HG02981 (cell line): ENCODE measurements at regions not wholly inside any gene's neighbourhood (a gene's known extent, or its start where the extent isn't known, plus 50 kb on each side); places are given as distances from the start of the nearest gene placed in this dataset.

Source experiments
- ATAC-seq: cut with Tn5 transposase; IDR thresholded peaks from one replicate; pipeline ENCODE4 v1.9.1; 2021; ENCODE audit warnings: mild to moderate bottlenecking, moderate library complexity; ENCODE audit not compliant: unreplicated experiment

GRCh38 chr5:147036691-147037245 is 158.2 kb upstream of the PPP2R2B start:
- ATAC-seq = no peak

GRCh38 chr5:147037515-147038205 is 159.1 kb upstream of the PPP2R2B start:
- ATAC-seq = no peak

DNA sequence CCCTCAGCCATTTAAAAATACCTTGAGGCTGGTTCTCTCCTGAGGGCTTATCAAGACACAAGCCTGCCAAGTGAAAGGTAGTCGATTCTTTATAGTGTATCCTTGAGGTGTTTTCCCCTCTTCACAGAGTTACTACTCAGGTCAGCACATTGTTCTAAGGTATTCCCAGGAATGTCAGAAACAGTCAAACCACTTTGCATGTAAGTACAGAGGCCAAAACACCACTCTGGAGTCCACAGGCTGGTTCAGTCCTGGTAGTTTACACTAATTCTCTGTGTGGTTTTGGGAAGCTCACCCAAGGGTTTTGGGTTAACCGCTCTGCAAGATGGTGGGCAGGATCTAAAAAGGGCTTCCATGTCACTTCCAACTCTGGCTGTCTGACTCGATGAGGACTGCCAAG is 162.3 kb upstream of the PPP2R2B start:
- ATAC-seq = no peak

DNA sequence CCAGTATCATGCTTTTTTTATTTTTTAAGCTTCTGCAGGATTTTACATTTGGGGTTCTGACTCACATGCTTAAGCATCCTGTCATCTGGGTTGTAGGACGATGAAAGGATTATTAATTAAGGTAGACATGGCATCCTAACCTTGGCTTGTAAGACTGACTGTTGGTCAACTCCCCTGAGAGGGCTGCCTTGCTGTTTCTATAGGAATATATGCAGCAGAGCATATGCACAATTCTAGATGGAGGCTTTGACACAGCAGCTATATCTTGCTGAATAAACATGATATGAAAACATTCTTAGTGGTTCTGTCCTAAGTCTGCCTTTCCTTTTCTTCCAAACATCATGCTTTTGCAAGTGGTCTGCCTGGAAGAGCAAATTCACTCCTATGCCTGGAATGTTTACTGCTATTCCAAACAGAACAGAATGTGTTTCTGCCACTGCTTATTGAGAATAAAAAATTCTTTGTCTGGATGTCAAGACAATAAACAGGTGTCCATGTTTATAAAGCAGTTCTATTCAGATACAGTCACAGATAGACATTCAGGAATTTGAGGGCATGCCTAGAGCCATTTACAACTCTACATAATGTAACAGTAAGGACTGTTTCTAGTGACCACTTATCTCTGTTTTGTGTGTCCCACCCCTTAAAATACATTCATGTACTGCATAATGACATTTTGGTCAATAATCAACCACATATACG is 166.2 kb upstream of the PPP2R2B start:
- ATAC-seq = no peak

DNA sequence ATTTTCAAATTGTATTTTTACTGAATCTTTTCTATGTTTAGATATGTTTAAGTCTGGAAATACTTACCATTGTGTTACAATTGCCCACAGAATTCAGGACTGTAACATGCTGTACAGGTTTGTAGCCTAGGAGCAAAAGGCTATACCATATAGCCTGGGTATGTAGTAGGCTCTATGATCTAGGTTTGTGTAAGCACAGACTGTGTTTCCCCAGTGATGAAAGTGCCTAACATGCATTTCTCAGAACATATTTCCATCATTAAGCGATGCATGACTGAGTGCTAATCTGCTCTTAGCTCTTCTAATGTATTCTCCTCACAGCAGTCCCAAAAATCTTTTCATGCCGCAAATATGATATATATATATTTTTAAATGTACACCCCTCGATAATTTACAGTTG is 166.7 kb upstream of the PPP2R2B start:
- no peak for ATAC-seq

DNA sequence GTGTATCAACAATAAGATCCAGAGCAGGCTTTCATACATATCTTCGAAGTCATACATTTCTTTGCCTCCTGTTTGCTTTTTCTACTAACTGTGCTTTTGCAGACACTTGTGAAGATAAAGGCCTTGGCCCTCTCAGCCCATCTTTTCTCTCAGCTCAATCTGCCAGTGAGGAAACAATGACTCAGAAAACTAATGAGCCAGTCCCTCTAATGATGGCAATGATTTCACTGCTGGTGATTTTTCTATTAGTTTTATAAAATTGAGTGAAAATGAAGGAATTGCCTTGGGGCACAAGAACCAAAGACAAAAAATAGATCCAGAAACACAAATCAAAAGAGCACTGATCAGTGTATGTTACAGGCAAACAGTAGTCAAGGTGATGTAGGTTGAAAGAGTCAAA is 167.7 kb upstream of the PPP2R2B start:
- ATAC-seq = no peak

GRCh38 chr5:147046894-147047293 is 168.3 kb upstream of the PPP2R2B start:
- no peak for ATAC-seq

DNA sequence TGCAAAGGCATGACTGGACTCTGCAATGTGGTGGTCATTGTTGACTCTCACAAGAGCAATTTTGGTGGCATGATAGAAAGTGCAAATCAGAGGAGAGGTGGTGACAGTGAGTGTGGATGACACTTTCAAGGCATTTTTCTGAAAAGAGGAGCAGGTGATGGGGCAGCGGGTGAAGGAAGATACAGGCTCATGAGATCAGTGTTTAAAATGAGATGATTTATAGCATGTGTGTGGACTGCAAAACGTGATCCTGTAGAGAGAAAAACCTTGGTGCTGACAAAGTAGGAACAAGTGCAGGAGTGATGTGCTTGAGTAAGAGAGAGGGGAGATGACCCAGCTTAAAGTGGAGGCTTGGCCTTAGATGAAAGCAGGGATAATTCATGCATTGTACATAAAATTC is 171.2 kb upstream of the PPP2R2B start:
- no peak for ATAC-seq

- no peak for ATAC-seq
These were observed 171.6 kb upstream of the PPP2R2B start for GRCh38 chr5:147050172-147050571.

DNA sequence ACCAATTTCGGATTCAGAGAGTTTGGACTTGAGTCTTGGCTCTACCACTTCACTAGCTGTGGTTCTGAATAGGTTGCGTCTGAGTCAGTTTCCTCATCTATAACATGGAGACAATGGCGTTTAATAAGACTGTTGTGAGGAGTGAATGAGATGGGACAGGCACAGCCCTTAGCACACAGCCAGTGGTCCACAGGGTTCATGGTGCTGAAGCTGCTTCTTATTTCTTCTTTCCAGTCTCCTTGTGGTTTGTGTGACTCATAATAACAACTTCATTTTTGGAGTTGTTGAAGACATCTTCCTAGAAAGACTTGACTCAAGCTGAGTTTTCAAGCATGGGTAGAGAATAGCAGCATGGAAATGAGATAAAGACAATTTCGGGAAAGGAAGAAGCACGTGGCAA is 172.6 kb upstream of the PPP2R2B start:
- ATAC-seq = no peak

DNA sequence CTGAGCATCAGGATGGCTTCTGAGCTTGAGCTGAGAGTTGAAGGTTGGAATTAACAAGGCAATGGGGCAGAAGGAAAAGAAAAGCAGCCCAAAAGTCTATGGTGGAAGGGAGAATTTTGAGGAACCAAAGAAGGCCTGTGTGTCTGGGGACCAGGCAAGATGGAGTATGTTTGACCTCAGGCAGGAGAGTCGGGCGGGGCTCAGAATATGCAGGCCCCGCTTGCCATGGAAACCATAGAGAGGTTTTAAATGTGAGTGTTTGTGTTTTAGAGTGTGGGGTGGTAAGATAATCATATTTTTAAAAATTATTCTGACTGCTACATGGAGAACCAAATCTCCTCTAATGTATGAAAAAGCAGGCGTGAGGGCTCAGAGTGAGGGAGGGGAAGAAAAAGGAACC is 174.0 kb upstream of the PPP2R2B start:
- no peak for ATAC-seq

GRCh38 chr5:147055089-147055826 is 176.7 kb upstream of the PPP2R2B start:
- no peak for ATAC-seq

DNA sequence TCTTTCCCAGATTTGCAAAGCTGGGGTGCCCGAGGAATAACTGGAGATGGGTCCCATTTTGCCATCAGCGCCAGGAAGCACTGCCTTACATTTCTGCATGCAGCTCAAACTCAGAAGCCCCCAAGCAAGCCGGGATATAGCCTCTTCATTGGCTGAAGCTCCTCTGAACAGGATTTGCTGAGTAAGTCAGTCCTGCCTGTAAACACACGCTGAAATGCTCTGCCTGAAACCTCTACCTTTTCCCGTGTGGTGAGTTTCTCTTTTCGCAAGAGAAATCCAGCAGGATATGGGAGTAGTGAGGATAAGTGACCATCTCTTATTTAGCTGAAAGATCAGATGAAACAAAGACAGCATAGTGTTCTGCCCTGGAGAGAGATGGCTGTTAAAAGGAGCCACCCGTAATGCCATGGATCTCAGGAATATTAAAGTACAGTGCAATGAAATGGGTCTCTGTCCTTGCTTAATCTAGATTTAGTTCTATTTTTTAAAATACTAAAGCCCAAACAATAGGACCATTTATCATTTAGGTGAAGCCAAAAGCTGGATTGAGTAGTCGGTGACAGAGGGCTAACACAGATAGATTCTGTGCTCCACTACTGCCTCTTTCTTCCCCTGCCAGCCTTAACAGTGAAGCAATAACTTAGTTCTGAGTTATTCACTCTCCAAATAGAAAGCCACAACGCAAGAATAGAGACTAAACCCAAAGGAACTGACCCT is 177.5 kb upstream of the PPP2R2B start:
- no peak for ATAC-seq

DNA sequence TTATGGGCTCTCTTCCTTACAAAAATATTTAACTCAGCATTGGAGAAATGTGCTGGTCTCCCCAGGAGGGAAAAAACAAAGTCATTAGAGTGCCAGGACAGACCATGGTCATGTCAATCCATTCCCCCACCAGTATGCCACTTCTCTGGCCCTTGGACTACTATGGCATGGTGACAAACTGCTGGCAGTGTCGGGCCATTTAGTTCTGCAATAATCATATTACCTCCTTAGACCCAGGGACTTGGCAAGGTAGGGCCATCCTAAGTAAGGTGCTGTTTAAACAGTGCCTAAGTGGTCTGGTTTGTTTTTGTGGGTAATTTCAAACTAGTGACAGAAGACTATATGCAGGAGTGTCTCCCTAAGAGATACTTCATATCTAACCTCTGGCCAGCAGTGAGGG is 177.8 kb upstream of the STK32A start:
- ATAC-seq = no peak

GRCh38 chr5:147061431-147061830 is 173.4 kb upstream of the STK32A start:
- ATAC-seq = no peak

DNA sequence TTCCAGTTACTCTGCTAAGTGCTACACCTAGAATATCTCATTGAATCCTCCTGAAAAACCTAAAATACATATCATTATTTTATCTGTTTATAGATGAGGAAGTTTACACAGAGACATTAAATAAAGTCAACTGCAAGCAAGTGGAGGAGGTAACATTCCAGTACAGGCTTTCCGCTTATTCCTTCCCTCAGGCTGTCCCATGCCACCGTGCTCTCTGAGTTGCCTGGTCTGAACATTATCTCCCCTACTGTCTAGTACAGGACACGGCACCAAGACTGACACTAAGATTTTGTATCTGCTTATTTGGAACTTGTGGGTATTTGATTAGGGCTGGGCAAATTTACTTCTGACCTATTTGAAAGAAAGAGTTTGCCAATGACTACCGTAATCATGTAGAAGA is 172.4 kb upstream of the STK32A start:
- no peak for ATAC-seq

DNA sequence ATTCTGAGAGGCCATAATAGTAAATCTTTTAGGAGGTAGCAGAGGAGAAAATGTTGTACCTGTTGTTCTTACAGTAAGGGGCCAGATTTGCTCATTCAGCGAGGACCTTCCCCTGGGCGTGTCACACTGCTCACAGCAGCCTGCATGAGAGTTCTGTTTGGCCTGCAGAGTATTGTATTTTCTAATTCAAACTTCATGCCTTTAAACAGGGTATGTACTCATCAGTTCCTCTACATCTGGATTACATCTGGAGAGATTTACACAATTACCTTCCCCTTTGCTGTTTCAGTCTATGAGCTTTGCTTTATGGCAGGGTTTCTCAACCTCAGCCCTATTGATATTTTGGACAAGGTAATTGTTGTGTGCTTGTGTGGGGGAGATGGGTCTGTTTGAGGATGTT is 170.9 kb upstream of the STK32A start:
- ATAC-seq = no peak

DNA sequence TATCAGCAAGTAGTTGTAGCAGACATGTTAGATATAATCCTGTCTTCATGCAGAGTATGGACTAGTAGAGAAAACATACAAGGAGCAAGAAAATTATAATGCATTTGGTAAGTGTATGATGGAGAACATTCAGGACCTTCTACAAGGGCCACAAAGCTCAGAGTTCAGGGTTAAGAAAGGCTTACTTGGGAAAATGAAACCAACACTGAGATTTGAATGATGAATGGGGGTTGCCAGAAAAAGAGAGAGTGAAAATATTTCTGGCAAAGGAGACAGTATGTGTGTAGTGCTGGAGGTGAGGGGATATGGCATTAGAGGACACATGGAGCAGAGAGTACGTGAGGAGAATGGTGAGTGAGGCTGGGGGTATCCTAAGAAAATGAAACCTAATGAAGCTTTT is 169.8 kb upstream of the STK32A start:
- ATAC-seq = peak; percentile 68

- no peak for ATAC-seq
These were observed 165.8 kb upstream of the STK32A start for GRCh38 chr5:147068998-147069397.

DNA sequence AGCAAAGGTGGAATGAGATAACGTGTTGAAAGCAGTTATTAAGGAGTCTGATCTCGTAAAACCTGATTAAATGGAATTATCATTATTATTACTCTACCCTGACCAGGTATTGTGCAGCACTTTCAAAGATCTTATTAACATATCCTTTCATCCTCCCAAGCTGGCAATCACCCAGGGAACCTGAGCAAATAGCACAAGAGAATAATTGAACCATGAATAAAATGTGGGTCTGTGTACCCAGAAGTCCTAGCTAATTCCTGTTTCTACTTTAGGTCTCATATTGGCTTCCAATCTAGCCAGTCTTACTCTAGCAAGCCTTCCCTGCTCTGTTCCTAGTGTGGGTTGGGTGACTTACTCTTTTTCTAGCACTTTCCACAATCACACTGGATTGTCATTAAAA is 162.2 kb upstream of the STK32A start:
- no peak for ATAC-seq

- ATAC-seq = no peak
These were observed 161.7 kb upstream of the STK32A start for GRCh38 chr5:147073098-147073497.
